CD4-positive, alpha-beta T cell (primary cell): ENCODE measurements at regions not wholly inside any gene's neighbourhood (a gene's known extent, or its start where the extent isn't known, plus 50 kb on each side); places are given as distances from the start of the nearest gene placed in this dataset.

Experiments
- ATAC-seq: fragments of 200-7000 bp; cut with Tn5 transposase; one replicate; pipeline ENCODE4 v1.10.0; 2022; ENCODE audit warnings: mild to moderate bottlenecking; ENCODE audit not compliant: poor library complexity
- CTCF ChIA-PET: fragments of 350-600 bp; sonication (Branson Sonifier 250); formaldehyde crosslinking; loops from one replicate; lab custom pipeline; 2021; ENCODE audit warnings: antibody characterized with exemption, inconsistent platforms; lab: Charles Lee
- POLR2A ChIA-PET: fragments of 350-600 bp; sonication (Branson Sonifier 250); formaldehyde crosslinking; loops from one replicate; lab custom pipeline; 2021; ENCODE audit warnings: antibody characterized with exemption, inconsistent platforms; lab: Charles Lee
- DNase-seq, 14 experiments: peaks; one replicate each; pipeline ENCODE4 v3.0.0-alpha.2; 2013 to 2020; ENCODE audit warnings: mixed read lengths in 2 of 14
- H3K27ac ChIP-seq, 2 donors: one replicate each; pipeline versions ENCODE4 v1.5.1 to v1.7.0; 2013; ENCODE audit warnings: low read length in 2 of 2, low read depth in 1 of 2, mild to moderate bottlenecking in 1 of 2
- H3K27me3 ChIP-seq, 2 experiments: 1 replicate in 1 of 2; 2 replicates in 1 of 2; pipeline versions ENCODE4 v1.6.1 to v1.7.0; 2013; ENCODE audit warnings: low read length in 2 of 2, control low read depth in 1 of 2, mild to moderate bottlenecking in 1 of 2, moderate library complexity in 1 of 2; ENCODE audit not compliant: insufficient read depth in 2 of 2, control insufficient read depth in 1 of 2
- H3K36me3 ChIP-seq: one replicate; pipeline ENCODE4 v1.6.1; 2013; ENCODE audit warnings: low read length, control low read depth; ENCODE audit not compliant: insufficient read depth
- H3K4me1 ChIP-seq: one replicate; pipeline ENCODE4 v1.6.1; 2013; ENCODE audit warnings: low read length, control low read depth; ENCODE audit not compliant: insufficient read depth
- H3K4me3 ChIP-seq: one replicate; pipeline ENCODE4 v1.5.1; 2013; ENCODE audit warnings: mild to moderate bottlenecking, low read length, moderate library complexity
- H3K9me3 ChIP-seq, 2 experiments: 1 replicate in 1 of 2; 2 replicates in 1 of 2; pipeline versions ENCODE4 v1.6.1 to v1.7.0; 2013; ENCODE audit warnings: low read length in 2 of 2, mild to moderate bottlenecking in 2 of 2, control low read depth in 1 of 2, moderate library complexity in 1 of 2; ENCODE audit not compliant: control insufficient read depth in 1 of 2, insufficient read depth in 1 of 2
- H3K27ac Mint-ChIP-seq: one replicate; pipeline ENCODE4 v1.8.0; 2020; ENCODE audit warnings: mixed read lengths
- H3K27me3 Mint-ChIP-seq: one replicate; pipeline ENCODE4 v1.8.0; 2021; ENCODE audit warnings: mixed read lengths
- H3K36me3 Mint-ChIP-seq: one replicate; pipeline ENCODE4 v1.8.0; 2021; ENCODE audit warnings: low read depth, mixed read lengths
- H3K4me1 Mint-ChIP-seq: one replicate; pipeline ENCODE4 v1.8.0; 2021; ENCODE audit warnings: low read depth, mixed read lengths
- H3K4me3 Mint-ChIP-seq: one replicate; pipeline ENCODE4 v1.8.0; 2020; ENCODE audit warnings: mild to moderate bottlenecking, mixed read lengths
- H3K9me3 Mint-ChIP-seq: one replicate; pipeline ENCODE4 v1.8.0; 2020; ENCODE audit warnings: mixed read lengths
- intact Hi-C, 2 experiments: fragments of 100-400 bp; cut with DNase I in 1 of 2; cut with micrococcal nuclease in 1 of 2; formaldehyde crosslinking; loops; one replicate each; pipeline versions ENCODE4 v1.15.1 to v1.9.0; 2023 to 2025; cut with DNase I, micrococcal nuclease
- TF ChIP-seq, protein P1 (sequence below): fragments of 200-600 bp; IDR thresholded peaks from one replicate; pipeline ENCODE4 v1.8.0; 2022; ENCODE audit warnings: antibody characterized with exemption, mild to moderate bottlenecking

DNA sequence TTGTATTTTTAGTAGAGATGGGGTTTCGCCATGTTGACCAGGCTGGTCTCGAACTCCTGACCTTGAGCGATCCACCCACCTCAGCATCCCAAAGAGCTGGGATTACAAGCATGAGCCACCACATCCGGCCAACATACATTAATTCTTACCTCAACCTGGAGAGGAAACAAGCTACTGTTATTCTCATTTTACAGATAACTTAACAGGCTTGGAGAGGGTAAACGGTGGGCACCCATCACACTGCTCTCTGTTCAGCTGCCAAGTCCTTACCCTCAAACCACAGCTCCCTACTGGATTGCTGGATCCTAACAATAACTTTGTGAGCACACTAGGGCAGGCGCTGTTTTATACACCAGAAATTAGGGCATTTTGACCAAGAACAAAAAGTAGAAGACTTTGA is 93.6 kb upstream of the BARHL2 start:
- no peak overlapping the region for H3K4me3 Mint-ChIP-seq
- H3K36me3 ChIP-seq, result no peaks in the 10 kb centered on the region
- no peak for ATAC-seq
- peaks cover 6% of the 10 kb centered on the region in 2 experiments for H3K27me3 ChIP-seq
- DNase-seq, result no peak
- peaks cover 0 to 3% of the 10 kb centered on the region in 2 experiments for H3K9me3 ChIP-seq
- H3K4me1 ChIP-seq, result no peaks in the 10 kb centered on the region
- peaks cover 60% of the 10 kb centered on the region for H3K27me3 Mint-ChIP-seq
- no peaks in the 10 kb centered on the region for H3K36me3 Mint-ChIP-seq
- no peaks in the 10 kb centered on the region for H3K4me1 Mint-ChIP-seq
- POLR2A ChIA-PET, result no interaction called here
- H3K27ac Mint-ChIP-seq, result no peak overlapping the region
- no peak overlapping the region for H3K4me3 ChIP-seq
- CTCF ChIA-PET, result no interaction called here
- H3K27ac ChIP-seq, result no peak overlapping the region
- TF ChIP-seq, protein P1, sequence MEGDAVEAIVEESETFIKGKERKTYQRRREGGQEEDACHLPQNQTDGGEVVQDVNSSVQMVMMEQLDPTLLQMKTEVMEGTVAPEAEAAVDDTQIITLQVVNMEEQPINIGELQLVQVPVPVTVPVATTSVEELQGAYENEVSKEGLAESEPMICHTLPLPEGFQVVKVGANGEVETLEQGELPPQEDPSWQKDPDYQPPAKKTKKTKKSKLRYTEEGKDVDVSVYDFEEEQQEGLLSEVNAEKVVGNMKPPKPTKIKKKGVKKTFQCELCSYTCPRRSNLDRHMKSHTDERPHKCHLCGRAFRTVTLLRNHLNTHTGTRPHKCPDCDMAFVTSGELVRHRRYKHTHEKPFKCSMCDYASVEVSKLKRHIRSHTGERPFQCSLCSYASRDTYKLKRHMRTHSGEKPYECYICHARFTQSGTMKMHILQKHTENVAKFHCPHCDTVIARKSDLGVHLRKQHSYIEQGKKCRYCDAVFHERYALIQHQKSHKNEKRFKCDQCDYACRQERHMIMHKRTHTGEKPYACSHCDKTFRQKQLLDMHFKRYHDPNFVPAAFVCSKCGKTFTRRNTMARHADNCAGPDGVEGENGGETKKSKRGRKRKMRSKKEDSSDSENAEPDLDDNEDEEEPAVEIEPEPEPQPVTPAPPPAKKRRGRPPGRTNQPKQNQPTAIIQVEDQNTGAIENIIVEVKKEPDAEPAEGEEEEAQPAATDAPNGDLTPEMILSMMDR, result no peak
- no peaks in the 10 kb centered on the region for H3K9me3 Mint-ChIP-seq
- intact Hi-C loops, result no loop called here

DNA sequence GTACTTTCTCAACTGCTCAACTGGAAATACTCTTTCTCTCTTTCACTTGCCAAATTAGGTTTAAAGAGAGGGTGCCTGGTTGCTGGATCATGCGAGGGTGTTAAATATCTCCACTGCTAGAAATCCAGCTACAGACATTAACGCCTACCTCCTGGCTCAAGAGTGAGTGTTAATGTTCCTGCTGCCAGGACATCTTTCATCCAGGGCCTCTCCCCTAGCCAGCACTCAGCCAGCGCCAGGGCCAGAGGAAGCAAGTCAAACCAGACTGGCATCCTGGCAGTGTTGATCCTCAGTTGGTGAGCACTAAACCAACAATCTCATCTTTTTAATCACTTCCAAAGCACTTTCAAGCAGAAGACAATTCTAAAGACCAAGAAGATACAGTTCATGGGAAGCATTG is 92.9 kb upstream of the BARHL2 start:
- no peaks in the 10 kb centered on the region for H3K36me3 Mint-ChIP-seq
- peaks cover 59% of the 10 kb centered on the region for H3K27me3 Mint-ChIP-seq
- H3K4me1 ChIP-seq, result no peaks in the 10 kb centered on the region
- no peak overlapping the region for H3K27ac Mint-ChIP-seq
- no peak overlapping the region for H3K4me3 ChIP-seq
- ChIA-PET CTCF (no interaction called here), POLR2A (no interaction called here)
- no peaks in the 10 kb centered on the region for H3K4me1 Mint-ChIP-seq
- TF ChIP-seq, protein P1, result no peak
- DNase-seq, result no peak
- H3K27me3 ChIP-seq, result peaks cover 6% of the 10 kb centered on the region in 2 experiments
- intact Hi-C loops, result no loop called here
- no peaks in the 10 kb centered on the region for H3K36me3 ChIP-seq
- H3K4me3 Mint-ChIP-seq, result no peak overlapping the region
- ATAC-seq, result no peak
- peaks cover 0 to 3% of the 10 kb centered on the region in 2 experiments for H3K9me3 ChIP-seq
- no peaks in the 10 kb centered on the region for H3K9me3 Mint-ChIP-seq
- no peak overlapping the region for H3K27ac ChIP-seq

DNA sequence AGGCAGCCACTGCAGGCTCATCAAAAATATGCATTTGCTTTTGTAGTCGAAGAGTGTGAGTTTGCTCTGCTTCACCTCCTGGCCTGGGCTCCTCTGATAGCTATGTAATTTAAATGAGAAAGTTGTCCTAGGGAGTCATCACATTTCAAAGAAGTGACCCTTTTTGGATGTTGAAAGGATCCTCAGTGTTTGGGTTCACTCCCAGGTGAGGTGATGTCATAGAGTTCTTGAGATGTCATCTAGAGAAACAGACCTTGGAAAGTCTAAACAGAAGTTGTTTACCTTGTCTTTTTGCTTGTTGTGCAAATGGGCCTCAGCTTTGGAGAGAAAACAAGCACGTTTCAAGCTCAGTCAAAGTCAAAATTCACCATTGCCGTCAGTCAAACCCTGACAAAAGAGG is 92.0 kb upstream of the BARHL2 start:
- TF ChIP-seq, protein P1, result no peak
- POLR2A ChIA-PET, result no interaction called here
- Mint-ChIP-seq H3K9me3 (no peaks in the 10 kb centered on the region), H3K4me1 (no peaks in the 10 kb centered on the region), H3K4me3 (no peak overlapping the region), H3K27me3 (peaks cover 52% of the 10 kb centered on the region), H3K36me3 (no peaks in the 10 kb centered on the region), H3K27ac (no peak overlapping the region)
- no peak overlapping the region for H3K27ac ChIP-seq
- CTCF ChIA-PET, result no interaction called here
- H3K36me3 ChIP-seq, result no peaks in the 10 kb centered on the region
- H3K4me3 ChIP-seq, result no peak overlapping the region
- no peak for ATAC-seq
- no peaks in the 10 kb centered on the region for H3K4me1 ChIP-seq
- DNase-seq, result no peak
- intact Hi-C loops, result no loop called here
- peaks cover 6% of the 10 kb centered on the region in 2 experiments for H3K27me3 ChIP-seq
- peaks cover 0 to 3% of the 10 kb centered on the region in 2 experiments for H3K9me3 ChIP-seq
